ENCODE measurements at regions not wholly inside any gene's neighbourhood (a gene's known extent, or its start where the extent isn't known, plus 50 kb on each side); places are given as distances from the start of the nearest gene placed in this dataset.

- Mint-ChIP-seq H3K9me3 (no peaks in the 10 kb centered on the region), H3K27ac (no peak overlapping the region), H3K4me1 (no peaks in the 10 kb centered on the region), H3K27me3 (ENCODE audit: low read depth) (no peaks in the 10 kb centered on the region), H3K36me3 (no peaks in the 10 kb centered on the region), H3K4me3 (no peak overlapping the region)
- no peak for ATAC-seq
- TF ChIP-seq RORB (CRISPR knock-in tag; IDR thresholded peaks at IDR 0.05) (no peak), GRHL2 (CRISPR knock-in tag; IDR thresholded peaks at IDR 0.05; ENCODE audit: insufficient replicate concordance, severe bottlenecking) (no peak), PRDM15 (CRISPR knock-in tag; IDR thresholded peaks at IDR 0.05) (no peak)
- POLR2A ChIA-PET = no interaction called here
- CTCF ChIA-PET = interaction anchor here (1.3 kb wide), 1 partner anchor 13 kb away, joined by 3 read pairs; no protein-coding TSS in a partner anchor
- DNase-seq (ENCODE audit: low spot score) = no peak
Observed at GRCh38 chr13:99074693-99075092, 96.8 kb upstream of the DOCK9 start.

- Mint-ChIP-seq H3K4me1 (no peaks in the 10 kb centered on the region), H3K9me3 (no peaks in the 10 kb centered on the region), H3K27ac (no peak overlapping the region), H3K27me3 (ENCODE audit: low read depth) (no peaks in the 10 kb centered on the region), H3K4me3 (no peak overlapping the region), H3K36me3 (no peaks in the 10 kb centered on the region)
- POLR2A ChIA-PET = no interaction called here
- no peak for DNase-seq (ENCODE audit: low spot score)
- CTCF ChIA-PET = interaction anchor here (1.3 kb wide), 1 partner anchor 12 kb away, joined by 3 read pairs; no protein-coding TSS in a partner anchor
- ATAC-seq = no peak
- TF ChIP-seq JAZF1 (CRISPR knock-in tag; IDR thresholded peaks at IDR 0.05) (no peak), KAT7 (CRISPR knock-in tag; IDR thresholded peaks at IDR 0.05; ENCODE audit: borderline replicate concordance) (no peak), FOXK1 (CRISPR knock-in tag; IDR thresholded peaks at IDR 0.05) (no peak), RELA (CRISPR knock-in tag; IDR thresholded peaks at IDR 0.05; ENCODE audit: borderline replicate concordance) (no peak), CDX4 (CRISPR knock-in tag; IDR thresholded peaks at IDR 0.05; ENCODE audit: borderline replicate concordance) (no peak), ZNF671 (CRISPR knock-in tag; IDR thresholded peaks at IDR 0.05) (no peak), ATF2 (CRISPR knock-in tag; IDR thresholded peaks at IDR 0.05; ENCODE audit: borderline replicate concordance, low read depth) (no peak), TCF7 (CRISPR knock-in tag; IDR thresholded peaks at IDR 0.05; ENCODE audit: low read depth) (no peak), MYBL2 (CRISPR knock-in tag; IDR thresholded peaks at IDR 0.05) (no peak), NR1H2 (CRISPR knock-in tag; IDR thresholded peaks at IDR 0.05) (no peak), ATF3 (CRISPR knock-in tag; conservative IDR thresholded peaks at IDR 0.05) (no peak), JUN (CRISPR knock-in tag; IDR thresholded peaks at IDR 0.05) (no peak), ZBTB21 (CRISPR knock-in tag; IDR thresholded peaks at IDR 0.05; ENCODE audit: borderline replicate concordance) (no peak), EMX1 (CRISPR knock-in tag; IDR thresholded peaks at IDR 0.05) (no peak), AFF4 (CRISPR knock-in tag; IDR thresholded peaks at IDR 0.05; ENCODE audit: borderline replicate concordance) (no peak), ERG (CRISPR knock-in tag; IDR thresholded peaks at IDR 0.05) (no peak), ELF4 (CRISPR knock-in tag; IDR thresholded peaks at IDR 0.05; ENCODE audit: low read depth) (no peak), FOXP4 (CRISPR knock-in tag; IDR thresholded peaks at IDR 0.05) (no peak)
Observed at GRCh38 chr13:99075268-99076191, 97.7 kb upstream of the DOCK9 start.

Data from WTC11 (cell line).